Panc1 (cell line): ENCODE measurements at regions not wholly inside any gene's neighbourhood (a gene's known extent, or its start where the extent isn't known, plus 50 kb on each side); places are given as distances from the start of the nearest gene placed in this dataset.

Experiments
- POLR2AphosphoS5 ChIP-seq: IDR thresholded peaks from 2 replicates; pipeline ENCODE4 v1.6.1; 2012; ENCODE audit warnings: mild to moderate bottlenecking, low read depth, low read length, moderate library complexity
- SIN3A ChIP-seq: IDR thresholded peaks from 2 replicates; pipeline ENCODE4 v1.6.1; 2012; ENCODE audit warnings: low read depth, mild to moderate bottlenecking, low read length, moderate library complexity, borderline replicate concordance; ENCODE audit not compliant: insufficient read depth
- TCF7L2 ChIP-seq: IDR thresholded peaks from 2 replicates; pipeline ENCODE4 v1.6.1; 2011; ENCODE audit warnings: mild to moderate bottlenecking, low read depth, low read length, inconsistent platforms
- TF ChIP-seq, protein P1 (sequence below): fragments of 450-650 bp; IDR thresholded peaks from 2 replicates; pipeline ENCODE4 v1.5.1; 2017; ENCODE audit warnings: mild to moderate bottlenecking
- TF ChIP-seq, protein P2 (sequence below), 2 experiments: IDR thresholded peaks; 2 replicates each; pipeline ENCODE4 v1.6.1; 2011 to 2012; ENCODE audit warnings: low read depth in 2 of 2, control low read depth in 1 of 2, low read length in 1 of 2, mild to moderate bottlenecking in 1 of 2, moderate library complexity in 1 of 2; ENCODE audit not compliant: insufficient read depth in 1 of 2

DNA sequence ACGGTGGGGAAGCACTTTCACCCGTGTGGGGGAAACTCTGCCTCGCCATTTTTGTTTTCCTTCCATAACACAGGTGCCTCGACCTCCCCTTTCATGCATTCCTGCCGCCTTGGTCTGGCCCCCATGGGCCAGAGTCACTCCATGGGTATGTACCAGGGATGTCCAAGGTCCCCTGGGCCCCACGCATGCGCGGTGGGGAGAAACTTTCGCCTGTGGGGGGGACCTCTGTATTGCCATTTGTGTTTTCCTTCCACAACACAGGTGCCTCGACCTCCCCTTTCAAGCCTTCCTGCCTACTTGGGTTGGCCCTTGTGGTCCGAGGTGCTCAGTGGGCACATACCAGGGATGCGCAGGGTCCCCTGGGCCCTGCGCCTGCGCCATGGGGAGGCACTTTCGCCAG is 345.8 kb downstream of the ALG10 start:
- TF ChIP-seq POLR2AphosphoS5: no peak
- TF ChIP-seq, protein P1, sequence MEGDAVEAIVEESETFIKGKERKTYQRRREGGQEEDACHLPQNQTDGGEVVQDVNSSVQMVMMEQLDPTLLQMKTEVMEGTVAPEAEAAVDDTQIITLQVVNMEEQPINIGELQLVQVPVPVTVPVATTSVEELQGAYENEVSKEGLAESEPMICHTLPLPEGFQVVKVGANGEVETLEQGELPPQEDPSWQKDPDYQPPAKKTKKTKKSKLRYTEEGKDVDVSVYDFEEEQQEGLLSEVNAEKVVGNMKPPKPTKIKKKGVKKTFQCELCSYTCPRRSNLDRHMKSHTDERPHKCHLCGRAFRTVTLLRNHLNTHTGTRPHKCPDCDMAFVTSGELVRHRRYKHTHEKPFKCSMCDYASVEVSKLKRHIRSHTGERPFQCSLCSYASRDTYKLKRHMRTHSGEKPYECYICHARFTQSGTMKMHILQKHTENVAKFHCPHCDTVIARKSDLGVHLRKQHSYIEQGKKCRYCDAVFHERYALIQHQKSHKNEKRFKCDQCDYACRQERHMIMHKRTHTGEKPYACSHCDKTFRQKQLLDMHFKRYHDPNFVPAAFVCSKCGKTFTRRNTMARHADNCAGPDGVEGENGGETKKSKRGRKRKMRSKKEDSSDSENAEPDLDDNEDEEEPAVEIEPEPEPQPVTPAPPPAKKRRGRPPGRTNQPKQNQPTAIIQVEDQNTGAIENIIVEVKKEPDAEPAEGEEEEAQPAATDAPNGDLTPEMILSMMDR: no peak
- no peak for TF ChIP-seq SIN3A
- TF ChIP-seq TCF7L2: no peak
- TF ChIP-seq, protein P2, sequence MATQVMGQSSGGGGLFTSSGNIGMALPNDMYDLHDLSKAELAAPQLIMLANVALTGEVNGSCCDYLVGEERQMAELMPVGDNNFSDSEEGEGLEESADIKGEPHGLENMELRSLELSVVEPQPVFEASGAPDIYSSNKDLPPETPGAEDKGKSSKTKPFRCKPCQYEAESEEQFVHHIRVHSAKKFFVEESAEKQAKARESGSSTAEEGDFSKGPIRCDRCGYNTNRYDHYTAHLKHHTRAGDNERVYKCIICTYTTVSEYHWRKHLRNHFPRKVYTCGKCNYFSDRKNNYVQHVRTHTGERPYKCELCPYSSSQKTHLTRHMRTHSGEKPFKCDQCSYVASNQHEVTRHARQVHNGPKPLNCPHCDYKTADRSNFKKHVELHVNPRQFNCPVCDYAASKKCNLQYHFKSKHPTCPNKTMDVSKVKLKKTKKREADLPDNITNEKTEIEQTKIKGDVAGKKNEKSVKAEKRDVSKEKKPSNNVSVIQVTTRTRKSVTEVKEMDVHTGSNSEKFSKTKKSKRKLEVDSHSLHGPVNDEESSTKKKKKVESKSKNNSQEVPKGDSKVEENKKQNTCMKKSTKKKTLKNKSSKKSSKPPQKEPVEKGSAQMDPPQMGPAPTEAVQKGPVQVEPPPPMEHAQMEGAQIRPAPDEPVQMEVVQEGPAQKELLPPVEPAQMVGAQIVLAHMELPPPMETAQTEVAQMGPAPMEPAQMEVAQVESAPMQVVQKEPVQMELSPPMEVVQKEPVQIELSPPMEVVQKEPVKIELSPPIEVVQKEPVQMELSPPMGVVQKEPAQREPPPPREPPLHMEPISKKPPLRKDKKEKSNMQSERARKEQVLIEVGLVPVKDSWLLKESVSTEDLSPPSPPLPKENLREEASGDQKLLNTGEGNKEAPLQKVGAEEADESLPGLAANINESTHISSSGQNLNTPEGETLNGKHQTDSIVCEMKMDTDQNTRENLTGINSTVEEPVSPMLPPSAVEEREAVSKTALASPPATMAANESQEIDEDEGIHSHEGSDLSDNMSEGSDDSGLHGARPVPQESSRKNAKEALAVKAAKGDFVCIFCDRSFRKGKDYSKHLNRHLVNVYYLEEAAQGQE (IDR thresholded peaks at IDR 0.05; ENCODE audit: insufficient read depth in 1 of 2, low read depth in 2 of 2, low read length in 1 of 2): no peak
